ENCODE measurements at regions not wholly inside any gene's neighbourhood (a gene's known extent, or its start where the extent isn't known, plus 50 kb on each side); places are given as distances from the start of the nearest gene placed in this dataset.

- TF ChIP-seq, protein P1, sequence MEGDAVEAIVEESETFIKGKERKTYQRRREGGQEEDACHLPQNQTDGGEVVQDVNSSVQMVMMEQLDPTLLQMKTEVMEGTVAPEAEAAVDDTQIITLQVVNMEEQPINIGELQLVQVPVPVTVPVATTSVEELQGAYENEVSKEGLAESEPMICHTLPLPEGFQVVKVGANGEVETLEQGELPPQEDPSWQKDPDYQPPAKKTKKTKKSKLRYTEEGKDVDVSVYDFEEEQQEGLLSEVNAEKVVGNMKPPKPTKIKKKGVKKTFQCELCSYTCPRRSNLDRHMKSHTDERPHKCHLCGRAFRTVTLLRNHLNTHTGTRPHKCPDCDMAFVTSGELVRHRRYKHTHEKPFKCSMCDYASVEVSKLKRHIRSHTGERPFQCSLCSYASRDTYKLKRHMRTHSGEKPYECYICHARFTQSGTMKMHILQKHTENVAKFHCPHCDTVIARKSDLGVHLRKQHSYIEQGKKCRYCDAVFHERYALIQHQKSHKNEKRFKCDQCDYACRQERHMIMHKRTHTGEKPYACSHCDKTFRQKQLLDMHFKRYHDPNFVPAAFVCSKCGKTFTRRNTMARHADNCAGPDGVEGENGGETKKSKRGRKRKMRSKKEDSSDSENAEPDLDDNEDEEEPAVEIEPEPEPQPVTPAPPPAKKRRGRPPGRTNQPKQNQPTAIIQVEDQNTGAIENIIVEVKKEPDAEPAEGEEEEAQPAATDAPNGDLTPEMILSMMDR (IDR thresholded peaks at IDR 0.05; ENCODE audit: poor library complexity), result no peak
- TF ChIP-seq EZH2 (IDR thresholded peaks at IDR 0.05; ENCODE audit: borderline replicate concordance), result no peak
Observed at GRCh38 chr11:95711162-95711944, 78.2 kb downstream of the FAM76B start.
